Ishikawa (cell line): ENCODE measurements at regions not wholly inside any gene's neighbourhood (a gene's known extent, or its start where the extent isn't known, plus 50 kb on each side); places are given as distances from the start of the nearest gene placed in this dataset.

Source experiments
- CEBPB ChIP-seq: IDR thresholded peaks from 2 replicates; pipeline ENCODE4 v1.6.1; 2012
- CREB1 ChIP-seq: IDR thresholded peaks from 2 replicates; pipeline ENCODE4 v1.6.1; 2012; ENCODE audit warnings: low read depth
- EGR1 ChIP-seq: IDR thresholded peaks from 2 replicates; pipeline ENCODE4 v1.6.1; 2012
- EP300 ChIP-seq: IDR thresholded peaks from 2 replicates; pipeline ENCODE4 v1.6.1; 2012; ENCODE audit warnings: borderline replicate concordance
- NFIC ChIP-seq: IDR thresholded peaks from 2 replicates; pipeline ENCODE4 v1.6.1; 2012
- REST ChIP-seq: IDR thresholded peaks from 2 replicates; pipeline ENCODE4 v1.6.1; 2012; ENCODE audit warnings: low read depth, mild to moderate bottlenecking
- TEAD4 ChIP-seq: IDR thresholded peaks from 2 replicates; pipeline ENCODE4 v1.6.1; 2012
- YY1 ChIP-seq: IDR thresholded peaks from 2 replicates; pipeline ENCODE4 v1.6.1; 2012; ENCODE audit warnings: low read depth
- ZBTB7A ChIP-seq: IDR thresholded peaks from 2 replicates; pipeline ENCODE4 v1.6.1; 2012; ENCODE audit warnings: low read depth

GRCh38 chr3:65245133-65246063 lies 557.6 kb upstream of the ADAMTS9 start:
- TF ChIP-seq REST (no peak), EP300 (no peak), ZBTB7A (no peak), CREB1 (no peak), CEBPB (no peak), EGR1 (no peak), TEAD4 (no peak), NFIC (no peak), YY1 (no peak)
